Ovary (tissue), 3 donors: ENCODE measurements at regions not wholly inside any gene's neighbourhood (a gene's known extent, or its start where the extent isn't known, plus 50 kb on each side); places are given as distances from the start of the nearest gene placed in this dataset.

ENCODE experiments used
- POLR2A ChIP-seq: fragments of 450-650 bp; IDR thresholded peaks from one replicate; pipeline ENCODE4 v1.6.1; 2017; ENCODE audit warnings: antibody characterized with exemption, mild to moderate bottlenecking, moderate library complexity
- TF ChIP-seq, protein P1 (sequence below), 3 donors: fragments of 450-650 bp in 2 of 3; fragments of 200-600 bp in 1 of 3; IDR thresholded peaks; one replicate each; pipeline versions ENCODE4 v1.5.1 to v1.8.0; 2016 to 2022; ENCODE audit warnings: antibody characterized with exemption in 3 of 3, mild to moderate bottlenecking in 1 of 3
- donor health status: DM: no; HTN: no; CAD: no.

GRCh38 chr5:164470312-164470711 lies 964.9 kb downstream of the MAT2B start:
- TF ChIP-seq, protein P1, sequence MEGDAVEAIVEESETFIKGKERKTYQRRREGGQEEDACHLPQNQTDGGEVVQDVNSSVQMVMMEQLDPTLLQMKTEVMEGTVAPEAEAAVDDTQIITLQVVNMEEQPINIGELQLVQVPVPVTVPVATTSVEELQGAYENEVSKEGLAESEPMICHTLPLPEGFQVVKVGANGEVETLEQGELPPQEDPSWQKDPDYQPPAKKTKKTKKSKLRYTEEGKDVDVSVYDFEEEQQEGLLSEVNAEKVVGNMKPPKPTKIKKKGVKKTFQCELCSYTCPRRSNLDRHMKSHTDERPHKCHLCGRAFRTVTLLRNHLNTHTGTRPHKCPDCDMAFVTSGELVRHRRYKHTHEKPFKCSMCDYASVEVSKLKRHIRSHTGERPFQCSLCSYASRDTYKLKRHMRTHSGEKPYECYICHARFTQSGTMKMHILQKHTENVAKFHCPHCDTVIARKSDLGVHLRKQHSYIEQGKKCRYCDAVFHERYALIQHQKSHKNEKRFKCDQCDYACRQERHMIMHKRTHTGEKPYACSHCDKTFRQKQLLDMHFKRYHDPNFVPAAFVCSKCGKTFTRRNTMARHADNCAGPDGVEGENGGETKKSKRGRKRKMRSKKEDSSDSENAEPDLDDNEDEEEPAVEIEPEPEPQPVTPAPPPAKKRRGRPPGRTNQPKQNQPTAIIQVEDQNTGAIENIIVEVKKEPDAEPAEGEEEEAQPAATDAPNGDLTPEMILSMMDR (IDR thresholded peaks at IDR 0.05), result no peak
- no peak for TF ChIP-seq POLR2A
